Muscle layer of duodenum (tissue), 2 donors: ENCODE measurements at regions not wholly inside any gene's neighbourhood (a gene's known extent, or its start where the extent isn't known, plus 50 kb on each side); places are given as distances from the start of the nearest gene placed in this dataset.

Experiments
- H3K27ac ChIP-seq: one replicate; pipeline ENCODE4 v1.7.0; 2013; ENCODE audit warnings: mild to moderate bottlenecking, low read length
- H3K27me3 ChIP-seq: one replicate; pipeline ENCODE4 v1.7.0; 2013; ENCODE audit warnings: low read depth, mild to moderate bottlenecking, control low read depth, low read length
- H3K36me3 ChIP-seq, 2 donors: one replicate each; pipeline ENCODE4 v1.7.0; 2013; ENCODE audit warnings: low read length in 2 of 2, control low read depth in 1 of 2, mild to moderate bottlenecking in 1 of 2; ENCODE audit not compliant: insufficient read depth in 2 of 2, control insufficient read depth in 1 of 2
- H3K4me1 ChIP-seq, 2 donors: one replicate each; pipeline ENCODE4 v1.7.0; 2013; ENCODE audit warnings: low read length in 2 of 2, mild to moderate bottlenecking in 2 of 2, control low read depth in 1 of 2, moderate library complexity in 1 of 2; ENCODE audit not compliant: insufficient read depth in 2 of 2, control insufficient read depth in 1 of 2
- H3K4me3 ChIP-seq, 2 donors: one replicate each; pipeline ENCODE4 v1.7.0; 2013; ENCODE audit warnings: low read length in 2 of 2, low read depth in 1 of 2, mild to moderate bottlenecking in 1 of 2
- H3K9me3 ChIP-seq, 2 donors: one replicate each; pipeline ENCODE4 v1.7.0; 2013; ENCODE audit warnings: low read length in 2 of 2, control low read depth in 1 of 2, mild to moderate bottlenecking in 1 of 2; ENCODE audit not compliant: control insufficient read depth in 1 of 2
- donor health status: healthy.

- Histone ChIP-seq H3K4me1 (no peaks in the 10 kb centered on the region), H3K4me3 (no peak overlapping the region), H3K9me3 (no peaks in the 10 kb centered on the region), H3K36me3 (no peaks in the 10 kb centered on the region), H3K27ac (no peak overlapping the region), H3K27me3 (no peaks in the 10 kb centered on the region)
Measured at GRCh38 chr13:83730674-83731073, 151.6 kb downstream of the SLITRK1 start.

- H3K9me3 ChIP-seq: no peaks in the 10 kb centered on the region
- H3K27me3 ChIP-seq: no peaks in the 10 kb centered on the region
- no peaks in the 10 kb centered on the region for H3K36me3 ChIP-seq
- H3K27ac ChIP-seq: no peak overlapping the region
- H3K4me3 ChIP-seq: no peak overlapping the region
- H3K4me1 ChIP-seq: no peaks in the 10 kb centered on the region
Measured at GRCh38 chr13:83722443-83722842, 159.8 kb downstream of the SLITRK1 start.

GRCh38 chr13:83716121-83716520, 166.2 kb downstream of the SLITRK1 start:
- H3K27ac ChIP-seq: no peak overlapping the region
- no peaks in the 10 kb centered on the region for H3K4me1 ChIP-seq
- H3K36me3 ChIP-seq: no peaks in the 10 kb centered on the region
- H3K9me3 ChIP-seq: no peaks in the 10 kb centered on the region
- no peak overlapping the region for H3K4me3 ChIP-seq
- H3K27me3 ChIP-seq: no peaks in the 10 kb centered on the region

GRCh38 chr13:83714236-83714635, 168.0 kb downstream of the SLITRK1 start:
- H3K4me1 ChIP-seq: no peaks in the 10 kb centered on the region
- H3K9me3 ChIP-seq: no peaks in the 10 kb centered on the region
- no peaks in the 10 kb centered on the region for H3K36me3 ChIP-seq
- H3K27me3 ChIP-seq: no peaks in the 10 kb centered on the region
- no peak overlapping the region for H3K4me3 ChIP-seq
- H3K27ac ChIP-seq: no peak overlapping the region

GRCh38 chr13:83710133-83710515, 172.2 kb downstream of the SLITRK1 start:
- H3K27ac ChIP-seq: no peak overlapping the region
- no peaks in the 10 kb centered on the region for H3K27me3 ChIP-seq
- no peak overlapping the region for H3K4me3 ChIP-seq
- no peaks in the 10 kb centered on the region for H3K36me3 ChIP-seq
- H3K9me3 ChIP-seq: no peaks in the 10 kb centered on the region
- no peaks in the 10 kb centered on the region for H3K4me1 ChIP-seq

GRCh38 chr13:83709426-83710132, 172.7 kb downstream of the SLITRK1 start:
- Histone ChIP-seq H3K27ac (no peak overlapping the region), H3K36me3 (no peaks in the 10 kb centered on the region), H3K4me1 (no peaks in the 10 kb centered on the region), H3K27me3 (no peaks in the 10 kb centered on the region), H3K9me3 (no peaks in the 10 kb centered on the region), H3K4me3 (no peak overlapping the region)

GRCh38 chr13:83702021-83702420, 180.3 kb downstream of the SLITRK1 start:
- H3K4me1 ChIP-seq: no peaks in the 10 kb centered on the region
- no peak overlapping the region for H3K4me3 ChIP-seq
- H3K9me3 ChIP-seq: no peaks in the 10 kb centered on the region
- H3K36me3 ChIP-seq: no peaks in the 10 kb centered on the region
- no peaks in the 10 kb centered on the region for H3K27me3 ChIP-seq
- H3K27ac ChIP-seq: no peak overlapping the region

GRCh38 chr13:83692800-83693199, 189.5 kb downstream of the SLITRK1 start:
- H3K4me1 ChIP-seq: no peaks in the 10 kb centered on the region
- H3K9me3 ChIP-seq: no peaks in the 10 kb centered on the region
- no peaks in the 10 kb centered on the region for H3K36me3 ChIP-seq
- no peak overlapping the region for H3K27ac ChIP-seq
- no peaks in the 10 kb centered on the region for H3K27me3 ChIP-seq
- H3K4me3 ChIP-seq: no peak overlapping the region

GRCh38 chr13:83691966-83692365, 190.3 kb downstream of the SLITRK1 start:
- Histone ChIP-seq H3K36me3 (no peaks in the 10 kb centered on the region), H3K4me1 (no peaks in the 10 kb centered on the region), H3K27me3 (no peaks in the 10 kb centered on the region), H3K9me3 (no peaks in the 10 kb centered on the region), H3K4me3 (no peak overlapping the region), H3K27ac (no peak overlapping the region)

- H3K27me3 ChIP-seq: no peaks in the 10 kb centered on the region
- no peaks in the 10 kb centered on the region for H3K4me1 ChIP-seq
- H3K4me3 ChIP-seq: no peak overlapping the region
- H3K36me3 ChIP-seq: no peaks in the 10 kb centered on the region
- no peak overlapping the region for H3K27ac ChIP-seq
- H3K9me3 ChIP-seq: no peaks in the 10 kb centered on the region
Measured at GRCh38 chr13:83681547-83681946, 200.7 kb downstream of the SLITRK1 start.

- Histone ChIP-seq H3K27ac (no peak overlapping the region), H3K9me3 (no peaks in the 10 kb centered on the region), H3K4me1 (no peaks in the 10 kb centered on the region), H3K27me3 (no peaks in the 10 kb centered on the region), H3K36me3 (no peaks in the 10 kb centered on the region), H3K4me3 (no peak overlapping the region)
Measured at GRCh38 chr13:83677985-83678384, 204.3 kb downstream of the SLITRK1 start.

GRCh38 chr13:83672612-83673011, 209.7 kb downstream of the SLITRK1 start:
- H3K36me3 ChIP-seq: no peaks in the 10 kb centered on the region
- no peaks in the 10 kb centered on the region for H3K27me3 ChIP-seq
- no peak overlapping the region for H3K27ac ChIP-seq
- no peaks in the 10 kb centered on the region for H3K4me1 ChIP-seq
- no peaks in the 10 kb centered on the region for H3K9me3 ChIP-seq
- H3K4me3 ChIP-seq: no peak overlapping the region
